OCI-LY3 (cell line): ENCODE measurements at regions not wholly inside any gene's neighbourhood (a gene's known extent, or its start where the extent isn't known, plus 50 kb on each side); places are given as distances from the start of the nearest gene placed in this dataset.

Experiments used
- CTCF ChIP-seq: fragments of 200-600, 300-600 bp; sonication (generic); IDR thresholded peaks from 2 replicates; pipeline ENCODE4 v1.5.1; 2014; ENCODE audit warnings: antibody characterized with exemption, low read length, low read depth
- EZH2phosphoT487 ChIP-seq: fragments of 200-600 bp; shearing (Covaris generic); IDR thresholded peaks from 2 replicates; pipeline ENCODE4 v1.6.1; 2018; ENCODE audit warnings: antibody characterized with exemption, mixed run types, low read depth

- no peak for TF ChIP-seq CTCF
- TF ChIP-seq EZH2phosphoT487, result no peak
These were observed 91.0 kb upstream of the LANCL2 start for GRCh38 chr7:55274156-55274555.
